ENCODE measurements at regions not wholly inside any gene's neighbourhood (a gene's known extent, or its start where the extent isn't known, plus 50 kb on each side); places are given as distances from the start of the nearest gene placed in this dataset.

GRCh38 chr6:90354961-90355360 lies 58.3 kb upstream of the BACH2 start:
- TF ChIP-seq, protein P1, sequence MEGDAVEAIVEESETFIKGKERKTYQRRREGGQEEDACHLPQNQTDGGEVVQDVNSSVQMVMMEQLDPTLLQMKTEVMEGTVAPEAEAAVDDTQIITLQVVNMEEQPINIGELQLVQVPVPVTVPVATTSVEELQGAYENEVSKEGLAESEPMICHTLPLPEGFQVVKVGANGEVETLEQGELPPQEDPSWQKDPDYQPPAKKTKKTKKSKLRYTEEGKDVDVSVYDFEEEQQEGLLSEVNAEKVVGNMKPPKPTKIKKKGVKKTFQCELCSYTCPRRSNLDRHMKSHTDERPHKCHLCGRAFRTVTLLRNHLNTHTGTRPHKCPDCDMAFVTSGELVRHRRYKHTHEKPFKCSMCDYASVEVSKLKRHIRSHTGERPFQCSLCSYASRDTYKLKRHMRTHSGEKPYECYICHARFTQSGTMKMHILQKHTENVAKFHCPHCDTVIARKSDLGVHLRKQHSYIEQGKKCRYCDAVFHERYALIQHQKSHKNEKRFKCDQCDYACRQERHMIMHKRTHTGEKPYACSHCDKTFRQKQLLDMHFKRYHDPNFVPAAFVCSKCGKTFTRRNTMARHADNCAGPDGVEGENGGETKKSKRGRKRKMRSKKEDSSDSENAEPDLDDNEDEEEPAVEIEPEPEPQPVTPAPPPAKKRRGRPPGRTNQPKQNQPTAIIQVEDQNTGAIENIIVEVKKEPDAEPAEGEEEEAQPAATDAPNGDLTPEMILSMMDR (IDR thresholded peaks at IDR 0.05; ENCODE audit: borderline replicate concordance, control extremely low read depth, extremely low read depth, insufficient read depth, missing control alignments): no peak
- DNase-seq (ENCODE audit: low spot score): no peak
- in situ Hi-C loops (cut with MboI; ENCODE audit: low sequenced_read_pairs, unreplicated experiment): no loop called here

- TF ChIP-seq, protein P1 (IDR thresholded peaks at IDR 0.05; ENCODE audit: borderline replicate concordance, control extremely low read depth, extremely low read depth, insufficient read depth, missing control alignments): no peak
- in situ Hi-C loops (cut with MboI; ENCODE audit: low sequenced_read_pairs, unreplicated experiment): no loop called here
- no peak for DNase-seq (ENCODE audit: low spot score)
These were observed 55.1 kb upstream of the BACH2 start for GRCh38 chr6:90351696-90352095.

DNA sequence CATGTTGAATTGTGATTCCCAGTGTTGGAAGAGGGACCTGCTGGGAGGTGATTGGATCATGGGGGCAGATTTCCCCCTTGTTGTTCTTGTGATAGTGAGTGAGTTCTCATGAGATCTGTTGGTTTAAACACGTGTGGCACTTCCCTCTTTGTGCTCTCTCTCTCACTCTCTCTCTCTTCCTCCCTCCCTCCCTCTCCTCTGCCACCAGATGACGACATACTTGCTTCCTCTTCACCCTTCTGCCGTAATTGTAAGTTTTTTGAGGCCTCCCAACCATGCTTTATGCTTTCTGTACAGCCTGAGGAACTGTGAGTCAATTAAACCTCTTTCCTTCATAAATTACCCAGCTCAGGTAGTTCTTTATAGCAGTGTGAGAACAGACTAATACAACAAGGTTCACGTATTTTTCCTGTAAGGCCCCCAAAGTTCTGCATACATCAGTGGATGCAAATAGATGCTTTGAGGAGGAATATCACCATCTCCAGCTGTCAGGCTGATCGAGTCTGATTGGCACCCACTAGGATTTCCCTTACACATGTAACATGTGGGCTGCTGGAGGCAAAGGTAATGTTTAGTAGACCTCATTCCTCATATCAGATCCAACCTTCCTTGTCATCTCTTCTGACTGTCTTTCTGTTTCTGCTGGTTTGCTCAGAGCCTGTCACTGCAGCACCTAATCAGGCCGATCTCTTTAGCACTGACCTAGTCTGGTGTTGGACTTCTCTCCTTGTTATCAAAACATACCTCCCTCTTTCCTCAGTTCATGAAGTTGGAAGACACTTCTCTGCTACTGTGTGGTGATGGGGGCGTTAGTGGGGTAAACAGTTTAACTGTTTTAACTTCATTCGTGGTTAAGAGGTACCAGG lies 54.3 kb upstream of the BACH2 start:
- in situ Hi-C loops (cut with MboI; ENCODE audit: low sequenced_read_pairs, unreplicated experiment): no loop called here
- TF ChIP-seq, protein P1 (IDR thresholded peaks at IDR 0.05; ENCODE audit: borderline replicate concordance, control extremely low read depth, extremely low read depth, insufficient read depth, missing control alignments): no peak

GRCh38 chr6:90347411-90347851 lies 50.8 kb upstream of the BACH2 start:
- no peak for DNase-seq (ENCODE audit: low spot score)
- in situ Hi-C loops (cut with MboI; ENCODE audit: low sequenced_read_pairs, unreplicated experiment): no loop called here
- TF ChIP-seq, protein P1 (IDR thresholded peaks at IDR 0.05; ENCODE audit: borderline replicate concordance, control extremely low read depth, extremely low read depth, insufficient read depth, missing control alignments): no peak

More for the DNA sequence above, 54.3 kb upstream of the BACH2 start:
- DNase-seq (ENCODE audit: low spot score): no peak

DNA sequence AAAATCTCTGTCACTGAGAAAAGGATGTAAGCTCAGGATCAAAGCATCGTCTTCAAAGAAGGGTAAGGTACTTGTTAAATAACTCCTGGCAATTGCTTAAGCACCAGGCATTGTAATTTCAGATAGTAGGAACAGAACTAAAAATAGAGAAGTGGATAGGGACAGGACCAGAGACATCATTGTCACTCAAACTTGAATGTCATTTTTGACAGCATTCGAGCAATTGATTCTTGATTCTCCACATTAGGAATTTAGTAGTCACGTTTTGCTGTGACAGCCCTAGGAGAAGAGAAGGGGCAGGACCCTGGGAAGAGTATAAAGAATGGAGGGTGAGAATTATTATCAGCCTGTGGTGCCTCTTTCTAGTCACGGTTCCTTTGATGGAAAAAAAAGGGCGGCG lies 50.1 kb upstream of the BACH2 start:
- DNase-seq (ENCODE audit: low spot score): no peak
- TF ChIP-seq, protein P1 (IDR thresholded peaks at IDR 0.05; ENCODE audit: borderline replicate concordance, control extremely low read depth, extremely low read depth, insufficient read depth, missing control alignments): no peak
- in situ Hi-C loops (cut with MboI; ENCODE audit: low sequenced_read_pairs, unreplicated experiment): no loop called here
